ENCODE measurements at regions not wholly inside any gene's neighbourhood (a gene's known extent, or its start where the extent isn't known, plus 50 kb on each side); places are given as distances from the start of the nearest gene placed in this dataset.

- TF ChIP-seq POLR2A (IDR thresholded peaks at IDR 0.05; ENCODE audit: low read depth, low read length), result no peak
- no peak for TF ChIP-seq POLR2AphosphoS5 (IDR thresholded peaks at IDR 0.05; ENCODE audit: low read depth, low read length)
- TF ChIP-seq TAF1 (IDR thresholded peaks at IDR 0.05; ENCODE audit: borderline replicate concordance, low read depth, low read length), result no peak
Observed at GRCh38 chr1:220344745-220345144, 72.5 kb upstream of the RAB3GAP2 start.
